ENCODE measurements at regions not wholly inside any gene's neighbourhood (a gene's known extent, or its start where the extent isn't known, plus 50 kb on each side); places are given as distances from the start of the nearest gene placed in this dataset.

- no peak for DNase-seq
- no peaks in the 10 kb centered on the region for H3K36me3 ChIP-seq
Observed at GRCh38 chr4:111869339-111869738, 275.9 kb upstream of the FAM241A start.

GRCh38 chr4:111871802-111872201 lies 273.5 kb upstream of the FAM241A start:
- Histone ChIP-seq H3K27me3 (no peaks in the 10 kb centered on the region), H3K36me3 (no peaks in the 10 kb centered on the region), H3K9me3 (replicated peaks) (no peaks in the 10 kb centered on the region), H3K27ac (no peak overlapping the region), H3K4me1 (no peaks in the 10 kb centered on the region), H3K4me3 (no peak overlapping the region)
- no peak for DNase-seq

More at GRCh38 chr4:111869339-111869738, 275.9 kb upstream of the FAM241A start:
- Histone ChIP-seq H3K4me3 (no peak overlapping the region), H3K9me3 (replicated peaks) (no peaks in the 10 kb centered on the region), H3K27ac (no peak overlapping the region), H3K27me3 (no peaks in the 10 kb centered on the region), H3K4me1 (no peaks in the 10 kb centered on the region; the same call in 1 of the 2 replicates)

- Histone ChIP-seq H3K9me3 (replicated peaks) (no peaks in the 10 kb centered on the region), H3K27ac (no peak overlapping the region), H3K27me3 (no peaks in the 10 kb centered on the region), H3K4me3 (no peak overlapping the region), H3K36me3 (no peaks in the 10 kb centered on the region), H3K4me1 (no peaks in the 10 kb centered on the region)
- no peak for DNase-seq
Observed at GRCh38 chr4:111873801-111874200, 271.5 kb upstream of the FAM241A start.

GRCh38 chr4:111879539-111879938 lies 265.7 kb upstream of the FAM241A start:
- no peak overlapping the region for H3K27ac ChIP-seq
- DNase-seq, result peak in 1 of 2 experiments; percentile 5
- H3K4me3 ChIP-seq, result no peak overlapping the region
- no peaks in the 10 kb centered on the region for H3K9me3 ChIP-seq (replicated peaks)
- H3K4me1 ChIP-seq, result peaks cover 14% of the 10 kb centered on the region; the same call in 1 of the 2 replicates
- H3K27me3 ChIP-seq, result 0 out of 2 replicates have a peak, but pooled peaks cover 4% of the 10 kb centered on the region
- no peaks in the 10 kb centered on the region for H3K36me3 ChIP-seq

GRCh38 chr4:111880116-111880515 lies 265.1 kb upstream of the FAM241A start:
- peaks cover 14% of the 10 kb centered on the region; the same call in 1 of the 2 replicates for H3K4me1 ChIP-seq
- H3K36me3 ChIP-seq, result no peaks in the 10 kb centered on the region
- H3K27ac ChIP-seq, result no peak overlapping the region
- H3K9me3 ChIP-seq (replicated peaks), result no peaks in the 10 kb centered on the region
- H3K4me3 ChIP-seq, result no peak overlapping the region
- no peak for DNase-seq
- 0 out of 2 replicates have a peak, but pooled peaks cover 5% of the 10 kb centered on the region for H3K27me3 ChIP-seq

DNA sequence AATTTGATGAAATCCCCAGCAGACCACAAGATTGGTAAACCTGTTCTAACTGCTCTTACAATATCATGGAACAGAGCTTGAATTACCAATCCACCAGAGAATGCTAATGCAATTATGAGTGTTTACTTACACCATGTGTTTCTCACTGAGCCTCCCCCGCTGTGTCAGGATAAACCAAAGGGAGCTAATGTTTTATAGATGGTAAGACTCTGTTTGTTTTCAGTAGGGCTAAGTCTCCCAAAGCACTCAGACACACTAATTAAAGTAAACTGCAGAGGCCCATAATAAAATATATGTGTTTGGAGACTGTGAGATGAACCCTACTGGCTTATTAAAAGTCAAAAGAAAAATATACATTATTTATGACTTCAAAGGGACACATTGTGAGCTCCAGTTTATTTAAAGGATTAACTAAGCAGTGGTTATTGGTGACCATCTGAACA lies 261.7 kb upstream of the FAM241A start:
- H3K36me3 ChIP-seq, result no peaks in the 10 kb centered on the region
- peaks cover 14% of the 10 kb centered on the region; the same call in 1 of the 2 replicates for H3K4me1 ChIP-seq
- no peak overlapping the region for H3K4me3 ChIP-seq
- peak; percentile 82 to 93 for DNase-seq
- 0 out of 2 replicates have a peak, but pooled peaks cover 5% of the 10 kb centered on the region for H3K27me3 ChIP-seq
- H3K9me3 ChIP-seq (replicated peaks), result no peaks in the 10 kb centered on the region
- no peak overlapping the region for H3K27ac ChIP-seq

DNA sequence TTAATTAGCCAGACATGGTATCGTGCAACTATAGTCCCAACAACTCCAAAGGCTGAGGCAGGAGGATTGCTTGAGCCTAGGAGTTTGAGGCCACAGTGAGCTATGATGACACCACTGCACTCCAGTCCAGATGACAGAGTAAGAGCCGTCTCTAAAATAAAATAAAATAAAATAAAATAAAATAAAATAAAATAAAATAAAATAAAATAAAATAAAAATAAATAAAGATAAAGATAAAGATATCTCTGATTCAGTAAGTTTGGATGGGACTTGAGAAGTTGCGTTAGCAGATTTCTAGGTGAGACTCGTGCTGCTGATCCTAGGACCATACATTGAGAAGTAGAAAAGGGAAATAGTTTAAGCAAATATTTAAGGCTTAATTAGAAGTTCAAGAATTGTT lies 254.8 kb upstream of the FAM241A start:
- no peaks in the 10 kb centered on the region for H3K36me3 ChIP-seq
- H3K27me3 ChIP-seq, result no peaks in the 10 kb centered on the region
- 0 out of 2 replicates have a peak, but pooled peaks cover 3% of the 10 kb centered on the region for H3K9me3 ChIP-seq (replicated peaks)
- H3K4me1 ChIP-seq, result no peaks in the 10 kb centered on the region
- H3K27ac ChIP-seq, result no peak overlapping the region
- DNase-seq, result no peak
- no peak overlapping the region for H3K4me3 ChIP-seq

DNA sequence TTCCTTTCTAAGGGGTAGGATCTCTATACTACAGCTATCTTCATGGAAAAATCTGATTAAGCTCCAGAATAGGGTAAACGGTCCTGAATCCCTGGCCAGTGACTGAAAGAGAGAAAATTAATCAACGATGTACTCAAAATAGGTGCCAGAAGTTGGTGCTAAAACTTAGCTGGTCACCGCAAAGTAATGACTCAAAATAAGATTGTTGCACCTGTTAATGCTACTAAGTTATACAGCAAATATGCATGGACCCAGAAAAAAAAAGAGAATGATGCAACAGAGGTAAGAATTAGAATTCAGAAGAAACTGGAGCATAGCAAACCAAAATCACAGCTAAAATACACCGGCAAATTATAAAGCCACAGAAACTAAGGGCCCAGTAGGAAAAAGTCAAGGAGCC lies 239.7 kb upstream of the FAM241A start:
- H3K27me3 ChIP-seq, result no peaks in the 10 kb centered on the region
- H3K9me3 ChIP-seq (replicated peaks), result no peaks in the 10 kb centered on the region
- no peak overlapping the region for H3K4me3 ChIP-seq
- H3K27ac ChIP-seq, result no peak overlapping the region
- no peaks in the 10 kb centered on the region for H3K36me3 ChIP-seq
- no peaks in the 10 kb centered on the region for H3K4me1 ChIP-seq
- DNase-seq, result no peak

DNA sequence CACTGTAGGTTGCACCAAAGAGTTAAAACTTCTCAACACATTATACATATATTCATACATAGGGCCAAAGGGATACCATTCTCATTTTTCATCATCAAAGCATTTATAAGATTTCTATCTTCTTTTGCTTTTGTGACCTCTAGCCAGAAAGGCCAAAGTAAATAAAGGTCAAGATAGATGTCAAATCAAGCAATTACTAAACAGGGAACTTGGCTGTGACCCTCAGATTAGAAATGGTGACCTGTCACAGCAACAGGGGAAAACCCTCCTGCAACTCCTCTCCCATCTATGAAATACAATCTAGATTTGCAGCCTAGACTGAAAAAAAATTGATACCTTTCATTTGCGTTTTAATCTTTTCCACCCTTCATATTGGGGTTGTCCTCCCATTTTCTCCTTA lies 225.6 kb upstream of the FAM241A start:
- no peak for DNase-seq
- no peaks in the 10 kb centered on the region for H3K4me1 ChIP-seq
- H3K4me3 ChIP-seq, result no peak overlapping the region
- no peaks in the 10 kb centered on the region for H3K36me3 ChIP-seq
- H3K27ac ChIP-seq, result no peak overlapping the region
- H3K27me3 ChIP-seq, result no peaks in the 10 kb centered on the region
- H3K9me3 ChIP-seq (replicated peaks), result no peaks in the 10 kb centered on the region

- Histone ChIP-seq H3K9me3 (replicated peaks) (no peaks in the 10 kb centered on the region), H3K27ac (no peak overlapping the region), H3K27me3 (no peaks in the 10 kb centered on the region), H3K36me3 (no peaks in the 10 kb centered on the region), H3K4me1 (no peaks in the 10 kb centered on the region), H3K4me3 (no peak overlapping the region)
- DNase-seq, result no peak
Observed at GRCh38 chr4:111921714-111922113, 223.5 kb upstream of the FAM241A start.

DNA sequence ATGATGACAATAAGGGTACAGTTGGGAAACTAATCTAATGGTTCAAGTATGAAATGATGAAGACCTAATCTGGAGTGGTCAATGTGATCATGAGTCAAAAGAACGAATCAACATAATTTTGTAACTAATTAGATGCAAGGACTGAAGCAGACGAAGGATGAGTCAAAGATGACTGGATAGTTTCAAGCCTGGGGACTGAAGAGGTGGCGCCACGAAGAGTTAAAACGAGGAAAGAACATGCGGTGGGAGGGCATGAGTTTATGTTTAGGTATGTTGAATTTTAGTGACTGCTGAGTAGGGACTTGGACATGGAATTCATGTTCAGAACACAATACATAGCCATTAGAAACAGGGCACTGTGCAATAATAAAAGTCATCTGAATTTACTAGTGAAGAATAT lies 221.5 kb upstream of the FAM241A start:
- Histone ChIP-seq H3K36me3 (no peaks in the 10 kb centered on the region), H3K4me3 (no peak overlapping the region), H3K27ac (no peak overlapping the region), H3K27me3 (no peaks in the 10 kb centered on the region), H3K9me3 (replicated peaks) (no peaks in the 10 kb centered on the region), H3K4me1 (no peaks in the 10 kb centered on the region)
- no peak for DNase-seq

GRCh38 chr4:111924696-111925095 lies 220.6 kb upstream of the FAM241A start:
- Histone ChIP-seq H3K27me3 (no peaks in the 10 kb centered on the region), H3K4me3 (no peak overlapping the region)

DNA sequence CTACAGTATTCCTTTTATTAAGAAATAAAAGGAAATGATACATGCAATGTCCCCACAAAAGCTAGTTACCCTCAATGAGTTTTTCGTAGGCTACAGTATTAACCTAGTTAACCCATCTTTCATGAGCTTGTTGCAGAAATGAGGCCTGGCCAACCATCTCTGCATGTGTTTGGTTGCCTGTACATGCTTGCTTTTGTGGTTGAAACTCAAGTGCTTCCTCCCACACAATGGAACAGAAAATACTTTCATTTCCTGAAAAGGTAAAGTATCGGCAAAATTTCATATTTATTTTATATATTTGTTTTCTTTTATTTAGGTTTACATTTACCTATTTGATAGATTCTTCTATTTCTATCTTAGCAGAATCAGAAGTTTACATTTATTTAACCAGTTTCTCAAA lies 214.6 kb upstream of the FAM241A start:
- H3K4me1 ChIP-seq, result no peaks in the 10 kb centered on the region
- DNase-seq, result no peak
- no peaks in the 10 kb centered on the region for H3K9me3 ChIP-seq (replicated peaks)
- no peak overlapping the region for H3K4me3 ChIP-seq
- no peaks in the 10 kb centered on the region for H3K27me3 ChIP-seq
- no peaks in the 10 kb centered on the region for H3K36me3 ChIP-seq
- no peak overlapping the region for H3K27ac ChIP-seq

More at GRCh38 chr4:111924696-111925095, 220.6 kb upstream of the FAM241A start:
- DNase-seq, result no peak
- no peak overlapping the region for H3K27ac ChIP-seq
- H3K36me3 ChIP-seq, result no peaks in the 10 kb centered on the region
- H3K9me3 ChIP-seq (replicated peaks), result no peaks in the 10 kb centered on the region
- no peaks in the 10 kb centered on the region for H3K4me1 ChIP-seq

GRCh38 chr4:111933703-111934102 lies 211.6 kb upstream of the FAM241A start:
- H3K36me3 ChIP-seq, result no peaks in the 10 kb centered on the region
- H3K27ac ChIP-seq, result no peak overlapping the region
- no peaks in the 10 kb centered on the region for H3K9me3 ChIP-seq (replicated peaks)
- H3K4me1 ChIP-seq, result no peaks in the 10 kb centered on the region
- no peaks in the 10 kb centered on the region for H3K27me3 ChIP-seq
- DNase-seq, result no peak
- no peak overlapping the region for H3K4me3 ChIP-seq

DNA sequence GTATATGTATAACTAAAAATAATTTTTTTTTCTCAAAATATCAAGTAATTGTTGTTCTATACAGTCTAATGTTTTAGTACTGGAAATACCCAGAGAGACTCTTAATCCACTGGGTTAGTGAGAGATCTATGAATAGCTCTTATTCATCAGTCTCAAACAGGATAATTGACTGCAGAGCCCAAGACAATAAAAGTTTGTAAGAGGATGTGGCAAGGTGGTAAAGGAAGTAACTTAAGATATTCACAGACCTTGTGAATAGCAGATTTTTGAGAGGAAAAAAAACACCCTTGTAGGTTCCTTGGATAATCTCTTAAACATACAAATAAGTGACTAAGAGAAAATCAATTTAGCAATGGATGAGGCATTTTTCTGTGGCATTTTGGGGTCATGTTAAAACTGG lies 210.9 kb upstream of the FAM241A start:
- no peaks in the 10 kb centered on the region for H3K36me3 ChIP-seq
- H3K9me3 ChIP-seq (replicated peaks), result no peaks in the 10 kb centered on the region
- H3K27ac ChIP-seq, result no peak overlapping the region
- H3K4me3 ChIP-seq, result no peak overlapping the region
- DNase-seq, result no peak
- H3K4me1 ChIP-seq, result no peaks in the 10 kb centered on the region
- no peaks in the 10 kb centered on the region for H3K27me3 ChIP-seq

DNA sequence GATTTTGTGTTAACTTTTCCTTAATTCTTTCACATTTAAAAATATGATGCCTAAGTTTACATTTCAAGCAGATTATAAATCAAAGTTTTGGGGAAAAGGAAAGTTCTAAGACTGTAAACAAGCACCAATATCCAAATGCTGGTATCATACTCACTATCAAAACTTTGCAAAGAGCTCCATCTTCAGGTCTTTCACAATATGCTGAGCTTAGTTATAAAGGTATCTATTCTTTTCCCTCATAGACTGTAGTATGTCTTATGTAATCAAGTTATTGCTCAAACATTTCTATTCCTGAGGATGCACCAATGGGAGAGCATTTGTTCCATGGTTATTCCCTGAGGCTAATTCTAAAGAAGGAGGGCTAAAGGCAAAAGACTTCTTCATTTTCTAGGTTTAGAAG lies 207.9 kb upstream of the FAM241A start:
- no peaks in the 10 kb centered on the region for H3K4me1 ChIP-seq
- no peaks in the 10 kb centered on the region for H3K36me3 ChIP-seq
- H3K4me3 ChIP-seq, result no peak overlapping the region
- H3K9me3 ChIP-seq (replicated peaks), result no peaks in the 10 kb centered on the region
- peak in 1 of 2 experiments; percentile 63 for DNase-seq
- no peak overlapping the region for H3K27ac ChIP-seq
- no peaks in the 10 kb centered on the region for H3K27me3 ChIP-seq

Measured in SJCRH30 (cell line).